Caco-2 (cell line): ENCODE measurements at regions not wholly inside any gene's neighbourhood (a gene's known extent, or its start where the extent isn't known, plus 50 kb on each side); places are given as distances from the start of the nearest gene placed in this dataset.

Experiments used
- BruUV-seq: library from RNA; stranded (reverse); fragments of 400-500 nt; replicated peaks from 2 replicates; lab custom pipeline; 2021; lab: Mats Ljungman, UMichigan
- CTCF ChIA-PET: fragments of 300-600 bp; sonication (Branson Sonifier 250); formaldehyde crosslinking; loops from one replicate; lab custom pipeline; 2022; ENCODE audit warnings: antibody characterized with exemption; lab: Charles Lee
- POLR2A ChIA-PET: fragments of 300-600 bp; sonication (Branson Sonifier 250); formaldehyde crosslinking; loops from one replicate; lab custom pipeline; 2022; ENCODE audit warnings: antibody characterized with exemption; lab: Charles Lee
- DNase-seq, 2 experiments: peaks; one replicate each; pipeline versions ENCODE4 v3.0.0 to v3.0.0-alpha.2; 2020 to 2022
- H3K27me3 ChIP-seq: replicated peaks from 2 replicates; pipeline ENCODE4 v1.6.0; 2011; ENCODE audit warnings: low read length; ENCODE audit not compliant: control insufficient read depth, insufficient read depth
- H3K36me3 ChIP-seq: 2 replicates; pipeline ENCODE4 v1.5.1; 2011; ENCODE audit warnings: low read length; ENCODE audit not compliant: control insufficient read depth, insufficient read depth
- H3K4me1 ChIP-seq: fragments of 250-450 bp; sonication (Bioruptor Pico); 2 replicates; pipeline ENCODE4 v1.5.1; 2020; ENCODE audit warnings: mild to moderate bottlenecking
- H3K4me3 ChIP-seq: 2 replicates; pipeline ENCODE4 v1.5.1; 2011; ENCODE audit warnings: low read depth, mild to moderate bottlenecking, control low read depth, low read length
- H3K9me3 ChIP-seq: fragments of 250-450 bp; sonication (Bioruptor Pico); 2 replicates; pipeline ENCODE4 v1.5.1; 2020; ENCODE audit warnings: mild to moderate bottlenecking, moderate library complexity
- H3K27ac Mint-ChIP-seq: one replicate; pipeline ENCODE4 v1.8.0; 2022; ENCODE audit warnings: mixed read lengths; ENCODE audit not compliant: unreplicated experiment
- H3K27me3 Mint-ChIP-seq: one replicate; pipeline ENCODE4 v1.8.0; 2022; ENCODE audit warnings: mixed read lengths; ENCODE audit not compliant: insufficient read depth, unreplicated experiment
- H3K36me3 Mint-ChIP-seq: one replicate; pipeline ENCODE4 v1.8.0; 2022; ENCODE audit warnings: mild to moderate bottlenecking, mixed read lengths; ENCODE audit not compliant: insufficient read depth, unreplicated experiment
- H3K4me1 Mint-ChIP-seq: one replicate; pipeline ENCODE4 v1.8.0; 2022; ENCODE audit warnings: low read depth, mixed read lengths; ENCODE audit not compliant: unreplicated experiment
- H3K4me3 Mint-ChIP-seq: one replicate; pipeline ENCODE4 v1.8.0; 2022; ENCODE audit warnings: mild to moderate bottlenecking, moderate library complexity, mixed read lengths; ENCODE audit not compliant: unreplicated experiment
- H3K9me3 Mint-ChIP-seq: one replicate; pipeline ENCODE4 v1.8.0; 2022; ENCODE audit warnings: mixed read lengths; ENCODE audit not compliant: unreplicated experiment
- CTCF ChIP-seq, 2 experiments: fragments of 200-600 bp in 1 of 2; IDR thresholded peaks; 1 replicate in 1 of 2; 2 replicates in 1 of 2; pipeline versions ENCODE4 v1.5.1 to v1.8.0; 2011 to 2022; ENCODE audit warnings: antibody characterized with exemption in 1 of 2, control low read depth in 1 of 2, inconsistent platforms in 1 of 2, low read depth in 1 of 2, low read length in 1 of 2, mild to moderate bottlenecking in 1 of 2, moderate library complexity in 1 of 2; ENCODE audit not compliant: insufficient read depth in 1 of 2, severe bottlenecking in 1 of 2, unreplicated experiment in 1 of 2
- intact Hi-C: fragments of 100-400 bp; cut with micrococcal nuclease; formaldehyde crosslinking; loops from one replicate; pipeline ENCODE4 v1.10.0; 2022; ENCODE audit not compliant: unreplicated experiment

GRCh38 chr18:51655327-51655698, 457.8 kb upstream of the MEX3C start:
- no peaks in the 10 kb centered on the region for H3K27me3 ChIP-seq
- CTCF ChIA-PET: no interaction called here

GRCh38 chr18:51656249-51656648, 458.8 kb upstream of the MEX3C start:
- H3K4me1 Mint-ChIP-seq: no peaks in the 10 kb centered on the region
- Histone ChIP-seq H3K4me3 (no peak overlapping the region), H3K4me1 (no peaks in the 10 kb centered on the region), H3K36me3 (no peaks in the 10 kb centered on the region), H3K27me3 (no peaks in the 10 kb centered on the region), H3K9me3 (no peaks in the 10 kb centered on the region)
- no peak for DNase-seq
- peaks cover 3% of the 10 kb centered on the region for H3K27me3 Mint-ChIP-seq
- no TSS peak for BruUV-seq
- intact Hi-C loops: no loop called here
- POLR2A ChIA-PET: no interaction called here
- H3K9me3 Mint-ChIP-seq: no peaks in the 10 kb centered on the region
- no peaks in the 10 kb centered on the region for H3K36me3 Mint-ChIP-seq
- CTCF ChIA-PET: no interaction called here
- no peak overlapping the region for H3K27ac Mint-ChIP-seq
- no peak overlapping the region for H3K4me3 Mint-ChIP-seq
- no peak for TF ChIP-seq CTCF (IDR thresholded peaks at IDR 0.05; ENCODE audit: insufficient read depth in 1 of 2, low read depth in 1 of 2, low read length in 1 of 2, severe bottlenecking in 1 of 2, unreplicated experiment in 1 of 2)

More at GRCh38 chr18:51655327-51655698, 457.8 kb upstream of the MEX3C start:
- Mint-ChIP-seq H3K36me3 (no peaks in the 10 kb centered on the region), H3K4me1 (no peaks in the 10 kb centered on the region), H3K4me3 (no peak overlapping the region), H3K27ac (no peak overlapping the region), H3K9me3 (no peaks in the 10 kb centered on the region), H3K27me3 (peaks cover 3% of the 10 kb centered on the region)
- POLR2A ChIA-PET: no interaction called here
- Histone ChIP-seq H3K4me3 (no peak overlapping the region), H3K4me1 (no peaks in the 10 kb centered on the region), H3K36me3 (no peaks in the 10 kb centered on the region), H3K9me3 (no peaks in the 10 kb centered on the region)
- intact Hi-C loops: no loop called here
- DNase-seq: no peak
- TF ChIP-seq CTCF (IDR thresholded peaks at IDR 0.05; ENCODE audit: insufficient read depth in 1 of 2, low read depth in 1 of 2, low read length in 1 of 2, severe bottlenecking in 1 of 2, unreplicated experiment in 1 of 2): no peak
- BruUV-seq: no TSS peak

- CTCF ChIA-PET: no interaction called here
- no peak for TF ChIP-seq CTCF (IDR thresholded peaks at IDR 0.05; ENCODE audit: insufficient read depth in 1 of 2, low read depth in 1 of 2, low read length in 1 of 2, severe bottlenecking in 1 of 2, unreplicated experiment in 1 of 2)
- Histone ChIP-seq H3K9me3 (no peaks in the 10 kb centered on the region), H3K4me3 (no peak overlapping the region), H3K4me1 (no peaks in the 10 kb centered on the region), H3K27me3 (no peaks in the 10 kb centered on the region), H3K36me3 (no peaks in the 10 kb centered on the region)
- Mint-ChIP-seq H3K9me3 (no peaks in the 10 kb centered on the region), H3K36me3 (no peaks in the 10 kb centered on the region), H3K4me1 (no peaks in the 10 kb centered on the region), H3K27ac (no peak overlapping the region), H3K4me3 (no peak overlapping the region), H3K27me3 (peaks cover 12% of the 10 kb centered on the region)
- no TSS peak for BruUV-seq
- POLR2A ChIA-PET: no interaction called here
- DNase-seq: no peak
- intact Hi-C loops: no loop called here
Observed at GRCh38 chr18:51658436-51658835, 461.0 kb upstream of the MEX3C start.
